Breast epithelium (tissue), 3 donors: ENCODE measurements at regions not wholly inside any gene's neighbourhood (a gene's known extent, or its start where the extent isn't known, plus 50 kb on each side); places are given as distances from the start of the nearest gene placed in this dataset.

ENCODE experiments used
- POLR2A ChIP-seq: fragments of 450-650 bp; IDR thresholded peaks from one replicate; pipeline ENCODE4 v1.6.1; 2016; ENCODE audit warnings: antibody characterized with exemption, mild to moderate bottlenecking, moderate library complexity
- POLR2AphosphoS5 ChIP-seq, 3 donors: sonication (generic); formaldehyde crosslinking; IDR thresholded peaks; one replicate each; pipeline ENCODE4 v1.6.1; 2017; ENCODE audit warnings: antibody characterized with exemption in 3 of 3

DNA sequence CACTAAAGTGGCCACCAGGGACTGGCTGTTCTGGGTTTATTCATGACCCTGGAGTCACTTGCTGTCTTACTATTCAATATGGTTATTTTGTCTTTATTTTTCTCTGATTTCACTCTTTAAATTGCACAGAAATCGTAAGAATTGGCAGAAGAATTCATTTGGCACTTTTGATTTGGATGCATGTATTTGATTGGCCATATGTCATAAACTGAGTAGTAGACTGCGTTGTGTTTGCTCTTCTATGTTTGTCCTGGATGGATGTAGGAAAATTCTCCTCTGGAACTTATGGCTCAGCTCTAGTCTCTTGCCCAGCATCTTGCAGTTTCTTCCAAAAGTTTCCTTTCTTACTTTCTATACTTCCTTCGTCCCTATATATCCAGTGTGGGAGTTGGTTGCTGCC is 452.7 kb downstream of the GATA3 start:
- no peak for TF ChIP-seq POLR2AphosphoS5 (IDR thresholded peaks at IDR 0.05)
- no peak for TF ChIP-seq POLR2A
